ENCODE measurements at regions not wholly inside any gene's neighbourhood (a gene's known extent, or its start where the extent isn't known, plus 50 kb on each side); places are given as distances from the start of the nearest gene placed in this dataset.

DNA sequence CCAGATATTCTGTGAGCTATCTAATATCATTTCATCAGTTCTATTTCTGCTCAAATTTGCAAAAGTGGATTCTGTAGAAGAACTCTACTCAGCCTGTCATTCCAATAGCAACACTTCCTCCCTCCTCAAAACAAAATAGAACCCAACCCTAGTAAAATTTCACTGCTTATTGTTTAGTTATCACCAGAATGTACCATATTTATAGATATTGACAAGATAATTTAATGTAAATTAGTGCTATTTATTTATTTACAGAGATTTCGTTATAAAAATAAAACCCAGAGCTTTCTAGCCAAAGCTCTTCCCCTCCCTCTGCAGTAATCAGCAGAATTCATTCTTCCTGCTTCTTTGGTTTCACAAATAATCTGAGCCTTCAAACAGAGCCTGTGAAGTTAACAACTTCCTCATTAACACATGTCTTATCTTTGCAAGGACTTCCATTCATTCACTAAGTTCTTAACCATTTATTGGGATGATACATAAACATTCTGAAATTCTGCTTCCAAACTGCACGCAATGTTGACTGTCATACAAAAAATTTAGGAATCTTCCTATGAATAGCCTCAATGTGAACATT, 73.7 kb upstream of the PJA2 start:
- no peak overlapping the region for H3K27ac ChIP-seq (ENCODE audit: low read depth, low read length)
- POLR2A ChIA-PET: no interaction called here
- no peaks in the 10 kb centered on the region for H3K4me1 ChIP-seq (ENCODE audit: control insufficient read depth in 2 of 2, insufficient read depth in 2 of 2, low read length in 2 of 2)
- Mint-ChIP-seq H3K27me3 (peaks cover 0 to 4% (median 0%) of the 10 kb centered on the region in 5 donors), H3K27ac (no peak overlapping the region), H3K36me3 (no peaks in the 10 kb centered on the region), H3K4me1 (peaks cover 0 to 3% (median 0%) of the 10 kb centered on the region in 7 donors), H3K4me3 (no peak overlapping the region), H3K9me3 (peaks cover 0 to 2% (median 0%) of the 10 kb centered on the region in 11 donors)
- DNase-seq: no peak
- H3K4me3 ChIP-seq (ENCODE audit: low read length): no peak overlapping the region
- H3K9me3 ChIP-seq (ENCODE audit: control insufficient read depth in 2 of 3, low read length in 3 of 3): no peaks in the 10 kb centered on the region
- no peaks in the 10 kb centered on the region for H3K27me3 ChIP-seq (ENCODE audit: control insufficient read depth in 2 of 2, insufficient read depth in 2 of 2, low read length in 2 of 2)
- intact Hi-C loops (cut with micrococcal nuclease): no loop called here
- peak; percentile 41 for ATAC-seq
- H3K36me3 ChIP-seq (ENCODE audit: control insufficient read depth in 2 of 3, insufficient read depth in 3 of 3, low read length in 3 of 3): no peaks in the 10 kb centered on the region
- CTCF ChIA-PET: interaction anchor here (1.0 kb wide), 1 partner anchor 10 kb away, joined by 3 read pairs; no protein-coding TSS in a partner anchor

DNA sequence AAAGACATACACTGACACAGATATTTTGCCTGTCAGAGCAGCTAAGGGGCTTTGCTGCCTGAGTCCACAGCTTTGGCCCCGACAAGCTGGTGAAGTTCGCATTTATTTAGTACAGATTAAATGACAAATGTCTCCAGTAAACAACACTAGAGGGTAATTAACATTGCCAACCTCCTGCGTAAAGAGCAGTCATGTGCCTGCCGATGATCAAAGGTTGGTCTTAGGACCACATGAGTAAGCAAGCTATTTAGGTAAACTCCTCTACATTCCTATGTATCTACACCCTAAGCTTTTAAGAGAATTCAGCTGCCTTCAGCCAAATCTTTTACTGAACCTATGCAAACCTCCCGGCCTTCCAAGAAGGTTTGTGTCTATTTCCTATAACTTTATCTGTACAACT, 73.0 kb upstream of the PJA2 start:
- intact Hi-C loops (cut with micrococcal nuclease): no loop called here
- Mint-ChIP-seq H3K4me1 (peaks cover 0 to 3% (median 0%) of the 10 kb centered on the region in 7 donors), H3K4me3 (no peak overlapping the region), H3K27ac (no peak overlapping the region), H3K36me3 (no peaks in the 10 kb centered on the region), H3K9me3 (no peaks in the 10 kb centered on the region), H3K27me3 (peaks cover 0 to 4% (median 0%) of the 10 kb centered on the region in 5 donors)
- Histone ChIP-seq H3K27me3 (ENCODE audit: control insufficient read depth in 2 of 2, insufficient read depth in 2 of 2, low read length in 2 of 2) (no peaks in the 10 kb centered on the region), H3K9me3 (ENCODE audit: control insufficient read depth in 2 of 3, low read length in 3 of 3) (no peaks in the 10 kb centered on the region), H3K36me3 (ENCODE audit: control insufficient read depth in 2 of 3, insufficient read depth in 3 of 3, low read length in 3 of 3) (no peaks in the 10 kb centered on the region), H3K27ac (ENCODE audit: low read depth, low read length) (no peak overlapping the region), H3K4me1 (ENCODE audit: control insufficient read depth in 2 of 2, insufficient read depth in 2 of 2, low read length in 2 of 2) (no peaks in the 10 kb centered on the region), H3K4me3 (ENCODE audit: low read length) (no peak overlapping the region)
- no peak for DNase-seq
- POLR2A ChIA-PET: no interaction called here
- ATAC-seq: no peak
- CTCF ChIA-PET: interaction anchor here (0.6 to 1.0 kb wide), 2 partner anchors 11 to 960 kb away, joined by 3 read pairs; no protein-coding TSS in a partner anchor

GRCh38 chr5:109479260-109479860, 69.6 kb upstream of the PJA2 start:
- H3K27me3 Mint-ChIP-seq: peaks cover 0 to 14% (median 9%) of the 10 kb centered on the region in 5 donors
- POLR2A ChIA-PET: no interaction called here
- no peak overlapping the region for H3K27ac ChIP-seq (ENCODE audit: low read depth, low read length)
- CTCF ChIA-PET: interaction anchor here (0.7 kb wide), 1 partner anchor 14 kb away, joined by 3 read pairs; no protein-coding TSS in a partner anchor
- peaks cover 0 to 3% (median 0%) of the 10 kb centered on the region in 7 donors for H3K4me1 Mint-ChIP-seq
- no peaks in the 10 kb centered on the region for H3K36me3 ChIP-seq (ENCODE audit: control insufficient read depth in 2 of 3, insufficient read depth in 3 of 3, low read length in 3 of 3)
- H3K27me3 ChIP-seq (ENCODE audit: control insufficient read depth in 2 of 2, insufficient read depth in 2 of 2, low read length in 2 of 2): no peaks in the 10 kb centered on the region
- intact Hi-C loops (cut with micrococcal nuclease): loop anchor here (1.0 to 10.0 kb wide), 8 partner anchors 555 to 957 kb away; no protein-coding TSS in a partner anchor
- H3K4me1 ChIP-seq (ENCODE audit: control insufficient read depth in 2 of 2, insufficient read depth in 2 of 2, low read length in 2 of 2): no peaks in the 10 kb centered on the region
- H3K4me3 ChIP-seq (ENCODE audit: low read length): no peak overlapping the region
- H3K4me3 Mint-ChIP-seq: no peak overlapping the region
- no peaks in the 10 kb centered on the region for H3K9me3 ChIP-seq (ENCODE audit: control insufficient read depth in 2 of 3, low read length in 3 of 3)
- H3K9me3 Mint-ChIP-seq: no peaks in the 10 kb centered on the region
- no peak for ATAC-seq
- H3K36me3 Mint-ChIP-seq: no peaks in the 10 kb centered on the region
- H3K27ac Mint-ChIP-seq: no peak overlapping the region
- DNase-seq: peak in 2 of 9 donors; percentile 6 to 15

GRCh38 chr5:109478830-109479229, 69.1 kb upstream of the PJA2 start:
- Mint-ChIP-seq H3K4me1 (peaks cover 0 to 3% (median 0%) of the 10 kb centered on the region in 7 donors), H3K27me3 (peaks cover 0 to 18% (median 9%) of the 10 kb centered on the region in 5 donors), H3K36me3 (no peaks in the 10 kb centered on the region), H3K4me3 (no peak overlapping the region), H3K9me3 (no peaks in the 10 kb centered on the region), H3K27ac (no peak overlapping the region)
- ChIA-PET CTCF (no interaction called here), POLR2A (no interaction called here)
- Histone ChIP-seq H3K27ac (ENCODE audit: low read depth, low read length) (no peak overlapping the region), H3K9me3 (ENCODE audit: control insufficient read depth in 2 of 3, low read length in 3 of 3) (no peaks in the 10 kb centered on the region), H3K27me3 (ENCODE audit: control insufficient read depth in 2 of 2, insufficient read depth in 2 of 2, low read length in 2 of 2) (no peaks in the 10 kb centered on the region), H3K4me3 (ENCODE audit: low read length) (no peak overlapping the region), H3K36me3 (ENCODE audit: control insufficient read depth in 2 of 3, insufficient read depth in 3 of 3, low read length in 3 of 3) (no peaks in the 10 kb centered on the region), H3K4me1 (ENCODE audit: control insufficient read depth in 2 of 2, insufficient read depth in 2 of 2, low read length in 2 of 2) (no peaks in the 10 kb centered on the region)
- no peak for DNase-seq
- no peak for ATAC-seq
- intact Hi-C loops (cut with micrococcal nuclease): loop anchor here (1.0 to 10.0 kb wide), 8 partner anchors 554 to 957 kb away; no protein-coding TSS in a partner anchor

DNA sequence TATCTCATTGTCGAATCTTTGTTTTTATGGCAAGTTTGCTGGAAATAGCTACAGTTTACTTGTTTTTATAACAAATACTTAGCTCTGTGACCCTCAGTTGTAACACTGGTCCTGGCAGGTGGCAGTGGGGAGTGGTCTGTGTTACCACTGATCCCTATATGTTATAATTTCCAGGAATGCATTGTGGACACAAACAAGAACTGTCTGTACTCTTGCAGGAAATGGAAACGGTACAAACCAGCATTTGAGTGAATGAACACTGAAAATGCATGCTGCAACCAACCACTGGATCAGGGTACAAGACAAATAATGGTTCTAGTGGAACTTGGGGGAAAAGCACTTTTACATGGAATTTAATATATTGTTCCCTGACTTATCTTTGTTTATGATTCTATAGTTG, 66.5 kb upstream of the PJA2 start:
- H3K9me3 Mint-ChIP-seq: no peaks in the 10 kb centered on the region
- DNase-seq (no peak), ATAC-seq (no peak)
- Histone ChIP-seq H3K4me1 (ENCODE audit: control insufficient read depth in 2 of 2, insufficient read depth in 2 of 2, low read length in 2 of 2) (no peaks in the 10 kb centered on the region), H3K36me3 (ENCODE audit: control insufficient read depth in 2 of 3, insufficient read depth in 3 of 3, low read length in 3 of 3) (no peaks in the 10 kb centered on the region), H3K4me3 (ENCODE audit: low read length) (no peak overlapping the region), H3K27me3 (ENCODE audit: control insufficient read depth in 2 of 2, insufficient read depth in 2 of 2, low read length in 2 of 2) (no peaks in the 10 kb centered on the region), H3K9me3 (ENCODE audit: control insufficient read depth in 2 of 3, low read length in 3 of 3) (no peaks in the 10 kb centered on the region), H3K27ac (ENCODE audit: low read depth, low read length) (no peak overlapping the region)
- no peak overlapping the region for H3K4me3 Mint-ChIP-seq
- ChIA-PET CTCF (no interaction called here), POLR2A (no interaction called here)
- H3K4me1 Mint-ChIP-seq: no peaks in the 10 kb centered on the region
- H3K36me3 Mint-ChIP-seq: no peaks in the 10 kb centered on the region
- intact Hi-C loops (cut with micrococcal nuclease): loop anchor here in 1 of 2 donors (10.0 kb wide), 2 partner anchors 551 to 951 kb away; no protein-coding TSS in a partner anchor
- H3K27me3 Mint-ChIP-seq: peaks cover 5 to 20% (median 15%) of the 10 kb centered on the region in 5 donors
- H3K27ac Mint-ChIP-seq: no peak overlapping the region

- Mint-ChIP-seq H3K9me3 (no peaks in the 10 kb centered on the region), H3K4me1 (peaks cover 0 to 13% (median 4%) of the 10 kb centered on the region in 7 donors), H3K36me3 (no peaks in the 10 kb centered on the region), H3K27ac (no peak overlapping the region), H3K27me3 (peaks cover 10 to 17% (median 17%) of the 10 kb centered on the region in 5 donors), H3K4me3 (no peak overlapping the region)
- DNase-seq (no peak), ATAC-seq (no peak)
- Histone ChIP-seq H3K36me3 (ENCODE audit: control insufficient read depth in 2 of 3, insufficient read depth in 3 of 3, low read length in 3 of 3) (no peaks in the 10 kb centered on the region), H3K4me1 (ENCODE audit: control insufficient read depth in 2 of 2, insufficient read depth in 2 of 2, low read length in 2 of 2) (peaks cover 0 to 3% of the 10 kb centered on the region in 2 donors), H3K27me3 (ENCODE audit: control insufficient read depth in 2 of 2, insufficient read depth in 2 of 2, low read length in 2 of 2) (no peaks in the 10 kb centered on the region), H3K27ac (ENCODE audit: low read depth, low read length) (no peak overlapping the region), H3K9me3 (ENCODE audit: control insufficient read depth in 2 of 3, low read length in 3 of 3) (no peaks in the 10 kb centered on the region), H3K4me3 (ENCODE audit: low read length) (no peak overlapping the region)
- POLR2A ChIA-PET: no interaction called here
- intact Hi-C loops (cut with micrococcal nuclease): loop anchor here in 1 of 2 donors (10.0 kb wide), 2 partner anchors 545 to 945 kb away; no protein-coding TSS in a partner anchor
- CTCF ChIA-PET: no interaction called here
Observed at GRCh38 chr5:109469896-109470662, 60.3 kb upstream of the PJA2 start.
